ENCODE measurements at regions not wholly inside any gene's neighbourhood (a gene's known extent, or its start where the extent isn't known, plus 50 kb on each side); places are given as distances from the start of the nearest gene placed in this dataset.
"Not testable (repeated sequence)": the region's sequence is repeated elsewhere in the genome, so short reads cannot be mapped to it uniquely, and the experiment has no call there.

- not testable (repeated sequence) for DNase-seq (ENCODE audit: low read depth)
Measured at GRCh38 chr12:88368077-88368476, 212.2 kb downstream of the KITLG start.

- peak; percentile 31 for DNase-seq (ENCODE audit: low read depth)
Measured at GRCh38 chr12:88371416-88372183, 208.7 kb downstream of the KITLG start.

- DNase-seq (ENCODE audit: low read depth), result no peak
Measured at GRCh38 chr12:88375306-88376305, 204.7 kb downstream of the KITLG start.

DNA sequence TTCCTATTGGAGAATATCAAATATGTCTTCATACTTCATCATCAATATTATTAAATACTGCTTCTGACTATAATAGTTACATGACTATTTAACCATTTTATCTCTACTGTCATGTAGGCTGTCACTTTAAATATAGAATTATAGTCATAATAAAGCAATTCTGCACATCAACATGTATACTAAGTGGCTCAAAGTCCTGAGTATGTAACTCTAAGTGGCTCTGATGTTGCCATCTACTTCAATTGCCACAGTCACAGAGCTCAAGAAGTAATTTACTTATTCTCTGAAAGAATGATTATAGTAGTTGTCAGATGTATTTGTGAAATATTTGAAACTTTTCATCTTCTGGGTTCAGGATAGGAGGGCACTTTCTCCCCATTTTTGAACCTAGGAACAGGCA lies 202.3 kb downstream of the KITLG start:
- no peak for DNase-seq (ENCODE audit: low read depth)

GRCh38 chr12:88381466-88381865 lies 198.8 kb downstream of the KITLG start:
- no peak for DNase-seq (ENCODE audit: low read depth)

GRCh38 chr12:88383405-88383804 lies 196.9 kb downstream of the KITLG start:
- DNase-seq (ENCODE audit: low read depth), result no peak

DNA sequence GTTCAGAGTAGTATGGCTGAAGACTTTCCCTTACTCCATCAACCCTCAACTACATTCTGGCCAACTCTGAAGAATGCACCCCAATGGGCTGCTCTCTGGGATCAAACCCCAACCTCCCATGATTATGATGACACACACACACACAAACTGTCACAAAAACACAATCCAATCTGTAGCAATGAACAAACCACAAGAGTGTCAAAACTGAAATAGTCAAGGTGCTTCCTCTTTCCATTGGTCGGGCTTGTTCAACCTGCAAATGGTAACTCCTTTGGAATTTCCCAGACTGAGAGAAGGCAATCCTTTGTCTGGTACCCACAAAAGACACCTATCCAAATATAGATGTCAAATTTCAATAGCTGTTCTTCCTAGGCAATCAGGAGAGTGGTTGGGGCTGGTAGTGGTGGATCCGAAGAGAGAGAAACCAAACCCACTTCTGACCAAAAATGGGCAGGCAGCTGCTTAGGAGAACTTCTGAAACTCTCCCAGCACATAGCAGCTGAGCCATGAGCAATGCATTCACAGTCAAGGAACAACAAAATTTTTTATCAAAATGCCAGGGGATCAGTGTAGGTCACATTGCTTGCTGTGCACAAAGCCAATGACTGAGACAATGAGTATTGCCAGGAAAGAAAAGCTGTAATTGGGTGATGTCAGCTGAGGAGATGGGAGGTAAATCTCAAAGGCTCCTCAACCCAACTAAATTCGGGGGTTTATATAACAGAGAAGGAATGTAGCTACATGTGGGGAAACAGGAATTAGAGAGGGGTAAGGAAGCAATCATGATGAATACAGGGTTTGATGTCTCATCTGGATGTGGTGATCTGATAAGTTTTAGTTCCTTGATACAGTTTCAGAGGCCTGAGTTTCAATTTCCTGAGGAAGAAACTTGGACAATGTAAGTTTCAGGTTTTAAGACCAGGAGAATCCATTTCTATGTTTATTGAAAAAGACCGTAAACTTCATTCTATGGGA lies 191.4 kb downstream of the KITLG start:
- peak; percentile 31 for DNase-seq (ENCODE audit: low read depth)

GRCh38 chr12:88390811-88391210 lies 189.5 kb downstream of the KITLG start:
- DNase-seq (ENCODE audit: low read depth), result no peak

GRCh38 chr12:88391556-88391955 lies 188.7 kb downstream of the KITLG start:
- peak; percentile 85 for DNase-seq (ENCODE audit: low read depth)

DNA sequence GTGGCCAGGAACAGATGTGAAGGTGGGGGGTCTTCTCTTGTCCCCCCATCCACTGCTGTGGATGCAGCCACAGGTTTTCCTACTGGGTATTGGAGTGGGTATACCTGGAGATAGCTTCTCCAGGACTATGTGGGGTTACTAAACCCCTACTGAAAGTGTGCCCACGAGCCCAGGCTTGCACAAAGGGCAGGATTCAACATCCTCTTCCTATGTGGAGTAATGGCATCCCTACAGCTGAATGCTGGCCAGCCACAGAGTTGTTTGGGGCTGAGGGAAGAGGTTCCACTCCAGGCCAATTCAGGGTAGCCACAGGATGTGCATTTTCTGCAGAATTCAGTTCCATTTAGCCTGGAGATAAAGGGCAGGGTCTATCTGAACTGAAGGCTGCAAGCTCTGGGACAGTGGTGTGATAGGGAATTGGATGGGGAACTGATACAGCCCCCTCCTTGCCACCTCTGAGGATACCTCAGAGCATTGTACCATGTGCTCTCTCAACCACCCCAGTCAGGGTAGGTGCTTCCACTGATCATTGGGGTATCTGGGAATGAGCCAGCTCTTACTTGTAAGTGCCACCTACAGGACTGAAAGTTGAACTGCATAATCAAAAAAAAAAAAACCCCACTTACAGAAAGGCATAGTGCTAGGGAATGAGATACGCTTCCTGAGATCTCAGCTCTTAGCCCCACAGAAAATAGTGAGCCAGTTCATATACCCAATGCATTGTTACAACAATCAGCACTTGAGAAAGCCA lies 187.1 kb downstream of the KITLG start:
- DNase-seq (ENCODE audit: low read depth), result no peak

- no peak for DNase-seq (ENCODE audit: low read depth)
Measured at GRCh38 chr12:88398031-88398430, 182.2 kb downstream of the KITLG start.

GRCh38 chr12:88399811-88400210 lies 180.5 kb downstream of the KITLG start:
- no peak for DNase-seq (ENCODE audit: low read depth)

GRCh38 chr12:88400302-88400701 lies 180.0 kb downstream of the KITLG start:
- DNase-seq (ENCODE audit: low read depth), result no peak

DNA sequence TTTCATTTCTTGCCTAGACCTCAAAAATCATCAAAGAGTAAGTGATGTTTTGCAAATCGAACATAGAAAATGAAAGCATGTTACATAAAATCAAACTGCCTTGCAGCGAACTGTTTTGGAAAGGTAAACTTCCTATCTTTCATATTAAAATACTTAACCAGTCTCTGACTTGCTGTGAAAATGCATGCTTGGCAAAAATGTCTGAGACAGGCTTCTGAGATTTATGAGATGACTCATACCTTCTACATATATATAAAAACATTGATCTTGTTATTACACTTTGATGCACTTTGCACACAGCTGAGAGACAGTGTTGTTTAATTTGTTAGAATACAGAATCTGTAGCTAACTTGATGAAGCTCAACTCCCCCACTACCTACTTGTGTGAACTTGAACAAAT lies 179.1 kb downstream of the KITLG start:
- no peak for DNase-seq (ENCODE audit: low read depth)

- DNase-seq (ENCODE audit: low read depth), result no peak
Measured at GRCh38 chr12:88406905-88407304, 173.4 kb downstream of the KITLG start.

DNA sequence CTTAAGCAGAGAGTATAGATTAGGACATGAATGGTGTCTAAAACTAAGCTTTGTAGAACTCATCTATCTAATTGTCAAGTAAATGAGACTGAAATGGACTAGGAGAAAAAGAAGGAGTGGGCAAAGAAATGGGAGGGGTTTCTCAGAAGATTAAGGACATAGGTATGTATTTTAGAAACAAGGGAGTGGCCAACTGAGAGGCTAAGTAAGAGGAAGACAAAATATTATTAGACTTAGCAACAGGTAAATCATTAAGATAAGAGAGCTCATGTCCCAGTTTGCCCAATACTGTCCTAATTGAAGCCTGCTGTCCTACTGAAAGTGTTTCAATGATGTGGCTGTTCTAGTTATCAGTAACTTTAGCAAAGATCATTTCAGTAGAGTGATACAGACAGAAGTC lies 171.4 kb downstream of the KITLG start:
- DNase-seq (ENCODE audit: low read depth), result no peak

GRCh38 chr12:88409257-88409656 lies 171.0 kb downstream of the KITLG start:
- DNase-seq (ENCODE audit: low read depth), result no peak

GRCh38 chr12:88411689-88412088 lies 168.6 kb downstream of the KITLG start:
- DNase-seq (ENCODE audit: low read depth), result no peak

DNA sequence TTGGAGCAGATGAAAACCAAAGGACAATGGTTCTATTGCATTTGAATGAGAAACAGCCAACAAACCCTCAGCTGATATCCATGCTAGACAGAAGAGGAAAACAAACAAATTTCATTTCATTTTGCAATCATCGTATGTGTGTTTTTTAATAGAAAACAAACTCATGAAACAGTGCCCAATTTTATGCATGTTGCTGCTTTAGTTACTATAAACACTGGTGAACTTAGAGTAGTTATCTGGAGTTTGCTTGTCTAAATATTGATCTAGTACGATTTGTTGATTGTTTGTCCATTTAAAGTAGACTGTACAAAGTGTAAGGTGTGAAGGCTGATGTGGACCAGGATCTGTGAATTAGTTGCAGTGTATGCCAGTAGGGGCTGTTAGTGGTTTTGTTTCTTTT lies 166.6 kb downstream of the KITLG start:
- DNase-seq (ENCODE audit: low read depth), result no peak

DNA sequence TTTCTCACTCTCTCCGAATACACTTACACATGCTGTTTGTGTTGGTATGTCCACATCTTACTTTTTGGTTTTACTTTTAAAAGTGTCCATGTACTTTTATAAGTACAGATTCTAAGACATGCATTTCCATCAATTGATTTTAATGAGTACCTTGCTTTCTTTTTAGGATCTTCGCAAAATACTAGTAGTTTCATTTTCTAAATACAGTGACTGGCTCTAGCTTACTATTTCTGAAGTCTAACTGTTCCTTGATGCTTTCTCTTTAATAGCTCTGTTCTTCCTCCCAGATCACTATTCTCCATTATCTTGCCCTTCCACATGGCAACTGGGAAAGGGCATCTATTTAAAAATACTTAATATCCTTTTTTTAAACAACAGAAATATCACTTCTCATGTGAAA lies 164.1 kb downstream of the KITLG start:
- no peak for DNase-seq (ENCODE audit: low read depth)

- no peak for DNase-seq (ENCODE audit: low read depth)
Measured at GRCh38 chr12:88416786-88417185, 163.5 kb downstream of the KITLG start.

Measured in stromal cell of bone marrow (primary cell).